ENCODE measurements at regions not wholly inside any gene's neighbourhood (a gene's known extent, or its start where the extent isn't known, plus 50 kb on each side); places are given as distances from the start of the nearest gene placed in this dataset.

DNA sequence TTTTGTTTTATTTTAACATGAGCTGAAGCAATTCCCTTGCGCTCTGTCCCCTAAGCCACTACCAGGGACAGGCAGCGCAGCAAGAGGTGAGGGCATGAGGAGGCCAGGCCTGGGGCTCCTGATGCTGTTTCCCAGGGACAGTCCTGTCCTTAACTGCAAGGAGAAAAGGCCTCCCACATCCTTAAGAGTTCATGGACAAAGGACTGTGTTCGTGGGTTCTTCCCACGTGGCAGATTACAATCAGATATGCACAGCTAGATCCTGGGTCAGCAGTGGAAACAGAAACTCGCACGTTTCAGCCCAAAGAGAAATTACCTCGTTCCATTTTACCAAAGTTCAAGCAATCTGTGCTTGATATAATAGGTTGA is 85.8 kb downstream of the MIS18A start (continued):
- TF ChIP-seq, protein P1, sequence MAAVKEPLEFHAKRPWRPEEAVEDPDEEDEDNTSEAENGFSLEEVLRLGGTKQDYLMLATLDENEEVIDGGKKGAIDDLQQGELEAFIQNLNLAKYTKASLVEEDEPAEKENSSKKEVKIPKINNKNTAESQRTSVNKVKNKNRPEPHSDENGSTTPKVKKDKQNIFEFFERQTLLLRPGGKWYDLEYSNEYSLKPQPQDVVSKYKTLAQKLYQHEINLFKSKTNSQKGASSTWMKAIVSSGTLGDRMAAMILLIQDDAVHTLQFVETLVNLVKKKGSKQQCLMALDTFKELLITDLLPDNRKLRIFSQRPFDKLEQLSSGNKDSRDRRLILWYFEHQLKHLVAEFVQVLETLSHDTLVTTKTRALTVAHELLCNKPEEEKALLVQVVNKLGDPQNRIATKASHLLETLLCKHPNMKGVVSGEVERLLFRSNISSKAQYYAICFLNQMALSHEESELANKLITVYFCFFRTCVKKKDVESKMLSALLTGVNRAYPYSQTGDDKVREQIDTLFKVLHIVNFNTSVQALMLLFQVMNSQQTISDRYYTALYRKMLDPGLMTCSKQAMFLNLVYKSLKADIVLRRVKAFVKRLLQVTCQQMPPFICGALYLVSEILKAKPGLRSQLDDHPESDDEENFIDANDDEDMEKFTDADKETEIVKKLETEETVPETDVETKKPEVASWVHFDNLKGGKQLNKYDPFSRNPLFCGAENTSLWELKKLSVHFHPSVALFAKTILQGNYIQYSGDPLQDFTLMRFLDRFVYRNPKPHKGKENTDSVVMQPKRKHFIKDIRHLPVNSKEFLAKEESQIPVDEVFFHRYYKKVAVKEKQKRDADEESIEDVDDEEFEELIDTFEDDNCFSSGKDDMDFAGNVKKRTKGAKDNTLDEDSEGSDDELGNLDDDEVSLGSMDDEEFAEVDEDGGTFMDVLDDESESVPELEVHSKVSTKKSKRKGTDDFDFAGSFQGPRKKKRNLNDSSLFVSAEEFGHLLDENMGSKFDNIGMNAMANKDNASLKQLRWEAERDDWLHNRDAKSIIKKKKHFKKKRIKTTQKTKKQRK (IDR thresholded peaks at IDR 0.05; ENCODE audit: low read depth, low read length), result no peak
- TF ChIP-seq, protein P2, sequence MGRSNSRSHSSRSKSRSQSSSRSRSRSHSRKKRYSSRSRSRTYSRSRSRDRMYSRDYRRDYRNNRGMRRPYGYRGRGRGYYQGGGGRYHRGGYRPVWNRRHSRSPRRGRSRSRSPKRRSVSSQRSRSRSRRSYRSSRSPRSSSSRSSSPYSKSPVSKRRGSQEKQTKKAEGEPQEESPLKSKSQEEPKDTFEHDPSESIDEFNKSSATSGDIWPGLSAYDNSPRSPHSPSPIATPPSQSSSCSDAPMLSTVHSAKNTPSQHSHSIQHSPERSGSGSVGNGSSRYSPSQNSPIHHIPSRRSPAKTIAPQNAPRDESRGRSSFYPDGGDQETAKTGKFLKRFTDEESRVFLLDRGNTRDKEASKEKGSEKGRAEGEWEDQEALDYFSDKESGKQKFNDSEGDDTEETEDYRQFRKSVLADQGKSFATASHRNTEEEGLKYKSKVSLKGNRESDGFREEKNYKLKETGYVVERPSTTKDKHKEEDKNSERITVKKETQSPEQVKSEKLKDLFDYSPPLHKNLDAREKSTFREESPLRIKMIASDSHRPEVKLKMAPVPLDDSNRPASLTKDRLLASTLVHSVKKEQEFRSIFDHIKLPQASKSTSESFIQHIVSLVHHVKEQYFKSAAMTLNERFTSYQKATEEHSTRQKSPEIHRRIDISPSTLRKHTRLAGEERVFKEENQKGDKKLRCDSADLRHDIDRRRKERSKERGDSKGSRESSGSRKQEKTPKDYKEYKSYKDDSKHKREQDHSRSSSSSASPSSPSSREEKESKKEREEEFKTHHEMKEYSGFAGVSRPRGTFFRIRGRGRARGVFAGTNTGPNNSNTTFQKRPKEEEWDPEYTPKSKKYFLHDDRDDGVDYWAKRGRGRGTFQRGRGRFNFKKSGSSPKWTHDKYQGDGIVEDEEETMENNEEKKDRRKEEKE (IDR thresholded peaks at IDR 0.05), result no peak
- TF ChIP-seq, protein P3, sequence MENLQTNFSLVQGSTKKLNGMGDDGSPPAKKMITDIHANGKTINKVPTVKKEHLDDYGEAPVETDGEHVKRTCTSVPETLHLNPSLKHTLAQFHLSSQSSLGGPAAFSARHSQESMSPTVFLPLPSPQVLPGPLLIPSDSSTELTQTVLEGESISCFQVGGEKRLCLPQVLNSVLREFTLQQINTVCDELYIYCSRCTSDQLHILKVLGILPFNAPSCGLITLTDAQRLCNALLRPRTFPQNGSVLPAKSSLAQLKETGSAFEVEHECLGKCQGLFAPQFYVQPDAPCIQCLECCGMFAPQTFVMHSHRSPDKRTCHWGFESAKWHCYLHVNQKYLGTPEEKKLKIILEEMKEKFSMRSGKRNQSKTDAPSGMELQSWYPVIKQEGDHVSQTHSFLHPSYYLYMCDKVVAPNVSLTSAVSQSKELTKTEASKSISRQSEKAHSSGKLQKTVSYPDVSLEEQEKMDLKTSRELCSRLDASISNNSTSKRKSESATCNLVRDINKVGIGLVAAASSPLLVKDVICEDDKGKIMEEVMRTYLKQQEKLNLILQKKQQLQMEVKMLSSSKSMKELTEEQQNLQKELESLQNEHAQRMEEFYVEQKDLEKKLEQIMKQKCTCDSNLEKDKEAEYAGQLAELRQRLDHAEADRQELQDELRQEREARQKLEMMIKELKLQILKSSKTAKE (IDR thresholded peaks at IDR 0.05; ENCODE audit: low read depth, poor library complexity, severe bottlenecking), result no peak
- TF ChIP-seq, protein P4, sequence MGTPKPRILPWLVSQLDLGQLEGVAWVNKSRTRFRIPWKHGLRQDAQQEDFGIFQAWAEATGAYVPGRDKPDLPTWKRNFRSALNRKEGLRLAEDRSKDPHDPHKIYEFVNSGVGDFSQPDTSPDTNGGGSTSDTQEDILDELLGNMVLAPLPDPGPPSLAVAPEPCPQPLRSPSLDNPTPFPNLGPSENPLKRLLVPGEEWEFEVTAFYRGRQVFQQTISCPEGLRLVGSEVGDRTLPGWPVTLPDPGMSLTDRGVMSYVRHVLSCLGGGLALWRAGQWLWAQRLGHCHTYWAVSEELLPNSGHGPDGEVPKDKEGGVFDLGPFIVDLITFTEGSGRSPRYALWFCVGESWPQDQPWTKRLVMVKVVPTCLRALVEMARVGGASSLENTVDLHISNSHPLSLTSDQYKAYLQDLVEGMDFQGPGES (IDR thresholded peaks at IDR 0.05), result no peak
- no peak for TF ChIP-seq HCFC1 (IDR thresholded peaks at IDR 0.05; ENCODE audit: low read length)
